Type B pancreatic cell (in vitro differentiated cells): ENCODE measurements at regions not wholly inside any gene's neighbourhood (a gene's known extent, or its start where the extent isn't known, plus 50 kb on each side); places are given as distances from the start of the nearest gene placed in this dataset.

ENCODE experiments used
- DNase-seq: peaks from one replicate; pipeline ENCODE4 v3.0.0; 2021; ENCODE audit warnings: mixed read lengths; ENCODE audit not compliant: unreplicated experiment; ENCODE audit errors: extremely low spot score
- H3K27ac Mint-ChIP-seq: 2 replicates; pipeline ENCODE4 v1.8.0; 2021; ENCODE audit warnings: mild to moderate bottlenecking, mixed read lengths
- H3K27me3 Mint-ChIP-seq: 2 replicates; pipeline ENCODE4 v1.8.0; 2021; ENCODE audit warnings: mixed read lengths
- H3K36me3 Mint-ChIP-seq: 2 replicates; pipeline ENCODE4 v1.8.0; 2021; ENCODE audit warnings: mixed read lengths
- H3K4me1 Mint-ChIP-seq: one replicate; pipeline ENCODE4 v1.8.0; 2021; ENCODE audit warnings: mixed read lengths; ENCODE audit not compliant: unreplicated experiment
- H3K4me3 Mint-ChIP-seq: 2 replicates; pipeline ENCODE4 v1.8.0; 2021; ENCODE audit warnings: mild to moderate bottlenecking, mixed read lengths
- H3K9me3 Mint-ChIP-seq: 2 replicates; pipeline ENCODE4 v1.8.0; 2021; ENCODE audit warnings: mixed read lengths
- CTCF ChIP-seq: fragments of 200-600 bp; sonication (generic); conservative IDR thresholded peaks from 2 replicates; pipeline ENCODE4 v1.5.0; 2021; ENCODE audit warnings: antibody characterized with exemption, mild to moderate bottlenecking

DNA sequence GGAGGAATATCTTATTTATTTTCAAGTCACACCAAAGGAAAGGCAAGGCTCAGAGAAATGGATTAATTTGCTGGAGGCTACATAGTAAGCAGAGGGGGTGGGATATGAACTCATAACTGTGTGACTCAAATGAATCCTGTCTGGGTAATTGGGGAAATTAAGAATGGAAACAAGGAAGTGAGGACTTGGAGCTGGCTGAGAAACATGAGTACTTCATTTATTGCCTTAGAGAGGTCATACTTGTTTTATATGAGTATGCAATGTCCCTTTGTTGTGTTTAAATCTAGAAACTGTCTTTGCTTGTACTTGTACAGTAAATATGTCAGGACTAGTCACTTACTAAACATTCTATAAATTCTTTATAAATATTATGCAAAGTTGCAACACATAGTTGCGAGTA lies 2166.7 kb upstream of the PIK3C3 start:
- Mint-ChIP-seq H3K27ac (no peak overlapping the region), H3K4me1 (peaks cover 30% of the 10 kb centered on the region)

DNA sequence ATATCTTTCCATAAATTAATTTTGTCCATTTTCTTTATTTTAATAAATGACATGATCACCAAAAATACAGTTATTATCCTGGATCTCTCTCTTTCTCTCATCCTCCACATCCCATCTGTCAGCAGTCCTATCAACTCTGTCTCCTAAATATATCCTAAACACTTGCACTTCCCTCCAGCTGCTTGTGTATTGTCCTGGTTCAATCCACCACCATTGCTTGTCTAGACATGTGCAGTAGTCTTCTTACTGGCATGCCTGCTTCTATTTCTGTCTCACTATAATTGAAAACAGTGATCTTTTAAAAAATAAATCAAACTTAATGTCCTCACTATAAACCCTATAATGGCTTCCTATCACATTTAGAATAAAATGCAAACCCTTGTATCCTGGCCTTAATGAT lies 2168.6 kb upstream of the PIK3C3 start:
- H3K4me1 Mint-ChIP-seq: peaks cover 36% of the 10 kb centered on the region
- TF ChIP-seq CTCF: no peak
- no peaks in the 10 kb centered on the region for H3K9me3 Mint-ChIP-seq
- no peak overlapping the region for H3K4me3 Mint-ChIP-seq
- no peak overlapping the region for H3K27ac Mint-ChIP-seq
- no peaks in the 10 kb centered on the region for H3K27me3 Mint-ChIP-seq
- H3K36me3 Mint-ChIP-seq: no peaks in the 10 kb centered on the region
- no peak for DNase-seq

More for the DNA sequence above, 2166.7 kb upstream of the PIK3C3 start:
- H3K4me3 Mint-ChIP-seq: no peak overlapping the region
- H3K27me3 Mint-ChIP-seq: no peaks in the 10 kb centered on the region
- peaks cover 3% of the 10 kb centered on the region for H3K9me3 Mint-ChIP-seq
- no peak for DNase-seq
- peaks cover 6% of the 10 kb centered on the region for H3K36me3 Mint-ChIP-seq
- no peak for TF ChIP-seq CTCF

- no peak for TF ChIP-seq CTCF
- Mint-ChIP-seq H3K4me3 (no peak overlapping the region), H3K9me3 (no peaks in the 10 kb centered on the region), H3K36me3 (no peaks in the 10 kb centered on the region), H3K4me1 (peaks cover 53% of the 10 kb centered on the region), H3K27me3 (no peaks in the 10 kb centered on the region), H3K27ac (no peak overlapping the region)
- no peak for DNase-seq
These were observed 2170.5 kb upstream of the PIK3C3 start for GRCh38 chr18:39784541-39784940.

DNA sequence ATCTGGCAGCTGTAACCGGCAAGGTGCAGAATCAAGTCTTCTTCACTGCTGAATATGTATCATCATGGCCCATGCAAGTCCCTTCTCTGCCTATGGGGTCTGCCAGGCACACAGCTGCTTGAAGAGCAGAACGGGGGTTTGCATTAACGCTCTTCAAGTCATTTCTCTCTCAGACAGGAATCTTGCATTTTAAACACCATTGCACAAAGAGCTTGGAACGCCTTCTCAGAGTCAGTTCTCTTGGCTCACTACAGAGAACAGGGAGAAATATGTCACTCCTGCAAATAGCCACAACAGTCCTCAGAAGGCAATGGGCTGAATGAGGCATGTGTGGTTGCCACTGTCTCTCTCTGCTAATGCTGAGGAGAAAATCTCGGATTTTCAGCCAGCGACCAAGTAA lies 2173.5 kb upstream of the PIK3C3 start:
- no peak overlapping the region for H3K4me3 Mint-ChIP-seq
- no peak for DNase-seq
- peaks cover 4% of the 10 kb centered on the region for H3K36me3 Mint-ChIP-seq
- H3K27ac Mint-ChIP-seq: no peak overlapping the region
- no peak for TF ChIP-seq CTCF
- H3K27me3 Mint-ChIP-seq: no peaks in the 10 kb centered on the region
- H3K4me1 Mint-ChIP-seq: peaks cover 53% of the 10 kb centered on the region
- H3K9me3 Mint-ChIP-seq: no peaks in the 10 kb centered on the region

DNA sequence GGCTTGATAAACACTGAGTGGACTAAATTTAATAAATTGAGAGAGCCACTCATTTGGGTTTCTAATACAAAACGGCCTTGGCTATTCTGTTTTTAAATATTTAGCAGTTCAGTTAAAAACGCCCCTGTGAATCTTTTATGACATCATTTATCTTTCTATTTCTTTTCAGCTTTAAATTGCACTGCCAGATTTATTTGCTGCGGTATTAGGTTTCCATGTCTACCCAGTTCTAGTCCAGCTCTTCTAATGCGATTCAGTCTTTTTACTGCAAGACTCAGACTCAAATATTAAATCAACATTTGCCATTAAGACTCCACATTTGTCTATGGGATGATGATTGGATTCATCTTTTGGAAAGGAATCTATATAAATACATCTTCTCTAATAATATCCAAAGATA lies 2174.3 kb upstream of the PIK3C3 start:
- no peak for TF ChIP-seq CTCF
- no peaks in the 10 kb centered on the region for H3K9me3 Mint-ChIP-seq

GRCh38 chr18:39779926-39780325 lies 2175.1 kb upstream of the PIK3C3 start:
- Mint-ChIP-seq H3K27me3 (no peaks in the 10 kb centered on the region), H3K27ac (no peak overlapping the region), H3K4me3 (no peak overlapping the region), H3K9me3 (no peaks in the 10 kb centered on the region), H3K36me3 (peaks cover 4% of the 10 kb centered on the region), H3K4me1 (peaks cover 56% of the 10 kb centered on the region)
- no peak for TF ChIP-seq CTCF
- DNase-seq: no peak

More for the DNA sequence above, 2174.3 kb upstream of the PIK3C3 start:
- no peak overlapping the region for H3K27ac Mint-ChIP-seq
- H3K36me3 Mint-ChIP-seq: peaks cover 4% of the 10 kb centered on the region
- no peaks in the 10 kb centered on the region for H3K27me3 Mint-ChIP-seq
- no peak for DNase-seq
- H3K4me1 Mint-ChIP-seq: peaks cover 51% of the 10 kb centered on the region
- no peak overlapping the region for H3K4me3 Mint-ChIP-seq
